HFF-Myc (cell line): ENCODE measurements at regions not wholly inside any gene's neighbourhood (a gene's known extent, or its start where the extent isn't known, plus 50 kb on each side); places are given as distances from the start of the nearest gene placed in this dataset.
A peak's percentile ranks its signal among the peaks of the same experiment; 100 is the strongest.

Source experiments
- DNase-seq: peaks from one replicate; pipeline ENCODE4 v3.0.0-alpha.2; 2011; ENCODE audit warnings: low read depth; ENCODE audit errors: extremely low read depth
- H3K4me3 ChIP-seq: replicated peaks from 2 replicates; pipeline ENCODE4 v1.5.1; 2011; ENCODE audit warnings: low read depth, mild to moderate bottlenecking, control low read depth, low read length
- CTCF ChIP-seq: IDR thresholded peaks from 2 replicates; pipeline ENCODE4 v1.5.1; 2012; ENCODE audit warnings: mild to moderate bottlenecking, low read depth, low read length, control low read depth; ENCODE audit errors: missing control alignments

GRCh38 chr11:129260750-129261149, 68.6 kb upstream of the ARHGAP32 start:
- no peak overlapping the region for H3K4me3 ChIP-seq
- DNase-seq: no peak
- TF ChIP-seq CTCF: no peak

GRCh38 chr11:129259931-129260348, 67.8 kb upstream of the ARHGAP32 start:
- H3K4me3 ChIP-seq: no peak overlapping the region
- TF ChIP-seq CTCF: no peak
- DNase-seq: no peak

- no peak overlapping the region for H3K4me3 ChIP-seq
- no peak for DNase-seq
- no peak for TF ChIP-seq CTCF
Measured at GRCh38 chr11:129258205-129258604, 66.1 kb upstream of the ARHGAP32 start.

- no peak for DNase-seq
- no peak overlapping the region for H3K4me3 ChIP-seq
- no peak for TF ChIP-seq CTCF
Measured at GRCh38 chr11:129257512-129257911, 65.4 kb upstream of the ARHGAP32 start.

GRCh38 chr11:129252621-129253020, 60.5 kb upstream of the ARHGAP32 start:
- DNase-seq: no peak
- no peak overlapping the region for H3K4me3 ChIP-seq
- TF ChIP-seq CTCF: no peak

GRCh38 chr11:129251067-129251466, 58.9 kb upstream of the ARHGAP32 start:
- no peak overlapping the region for H3K4me3 ChIP-seq
- TF ChIP-seq CTCF: no peak
- peak; percentile 32 for DNase-seq

- no peak for TF ChIP-seq CTCF
- no peak for DNase-seq
- H3K4me3 ChIP-seq: no peak overlapping the region
Measured at GRCh38 chr11:129249923-129250322, 57.8 kb upstream of the ARHGAP32 start.
